Spleen (tissue), 7 donors: ENCODE measurements at regions not wholly inside any gene's neighbourhood (a gene's known extent, or its start where the extent isn't known, plus 50 kb on each side); places are given as distances from the start of the nearest gene placed in this dataset.

Source experiments
- CTCF ChIP-seq, 11 experiments: fragments of 200-600 bp in 7 of 11; fragments of 450-650 bp in 4 of 11; sonication (generic) in 4 of 11; IDR thresholded peaks in 8 of 11; conservative IDR thresholded peaks in 3 of 11; 1 replicate in 7 of 11; 2 replicates in 4 of 11; pipeline versions ENCODE4 v1.4.0 to v1.8.0; 2016 to 2021; ENCODE audit warnings: antibody characterized with exemption in 11 of 11, inconsistent platforms in 4 of 11, mild to moderate bottlenecking in 1 of 11
- POLR2A ChIP-seq, 3 donors: fragments of 450-650 bp; IDR thresholded peaks; one replicate each; pipeline ENCODE4 v1.5.1; 2017; ENCODE audit warnings: antibody characterized with exemption in 3 of 3, mild to moderate bottlenecking in 1 of 3
- POLR2AphosphoS5 ChIP-seq, 3 donors: sonication (generic); formaldehyde crosslinking; IDR thresholded peaks; one replicate each; pipeline ENCODE4 v1.5.1; 2017; ENCODE audit warnings: antibody characterized with exemption in 3 of 3
- donor health status: DM: no; HTN: no; CAD: no; lungs with moderate emphysema.
- donor health status: DM: no; HTN: no; CAD: no.
- donor health status: DM: no; HTN: no; CAD: no.

GRCh38 chr11:70776914-70777532 lies 378.7 kb downstream of the CTTN start:
- no peak for TF ChIP-seq CTCF (IDR thresholded peaks at IDR 0.05 in 8 of 11, conservative IDR thresholded peaks at IDR 0.05 in 3 of 11)
- no peak for TF ChIP-seq POLR2A (IDR thresholded peaks at IDR 0.05)
- TF ChIP-seq POLR2AphosphoS5 (IDR thresholded peaks at IDR 0.05): no peak
